ENCODE measurements at regions not wholly inside any gene's neighbourhood (a gene's known extent, or its start where the extent isn't known, plus 50 kb on each side); places are given as distances from the start of the nearest gene placed in this dataset.

GRCh38 chr5:115435778-115436712 is 108.5 kb downstream of the FEM1C start:
- Histone ChIP-seq H3K27me3 (ENCODE audit: control insufficient read depth, insufficient read depth, low read length) (no peaks in the 10 kb centered on the region), H3K27ac (ENCODE audit: low read length) (no peak overlapping the region), H3K4me1 (ENCODE audit: control insufficient read depth, low read depth, low read length) (no peaks in the 10 kb centered on the region), H3K36me3 (ENCODE audit: control insufficient read depth, low read depth, low read length) (no peaks in the 10 kb centered on the region), H3K9ac (ENCODE audit: low read length) (no peak overlapping the region), H3K9me3 (ENCODE audit: control insufficient read depth, low read depth, low read length) (no peaks in the 10 kb centered on the region), H3K4me3 (ENCODE audit: low read length) (no peak overlapping the region)

- Histone ChIP-seq H3K27ac (ENCODE audit: low read length) (no peak overlapping the region), H3K36me3 (ENCODE audit: control insufficient read depth, low read depth, low read length) (no peaks in the 10 kb centered on the region), H3K4me3 (ENCODE audit: low read length) (no peak overlapping the region), H3K27me3 (ENCODE audit: control insufficient read depth, insufficient read depth, low read length) (no peaks in the 10 kb centered on the region), H3K9ac (ENCODE audit: low read length) (no peak overlapping the region), H3K9me3 (ENCODE audit: control insufficient read depth, low read depth, low read length) (no peaks in the 10 kb centered on the region), H3K4me1 (ENCODE audit: control insufficient read depth, low read depth, low read length) (no peaks in the 10 kb centered on the region)
Observed at GRCh38 chr5:115435065-115435777, 109.4 kb downstream of the FEM1C start.

- no peak overlapping the region for H3K9ac ChIP-seq (ENCODE audit: low read length)
Observed at GRCh38 chr5:115433918-115434317, 110.7 kb downstream of the FEM1C start.

GRCh38 chr5:115432691-115433090 is 111.9 kb downstream of the FEM1C start:
- Histone ChIP-seq H3K36me3 (ENCODE audit: control insufficient read depth, low read depth, low read length) (no peaks in the 10 kb centered on the region), H3K9ac (ENCODE audit: low read length) (no peak overlapping the region), H3K4me1 (ENCODE audit: control insufficient read depth, low read depth, low read length) (no peaks in the 10 kb centered on the region), H3K4me3 (ENCODE audit: low read length) (no peak overlapping the region), H3K27ac (ENCODE audit: low read length) (no peak overlapping the region), H3K9me3 (ENCODE audit: control insufficient read depth, low read depth, low read length) (no peaks in the 10 kb centered on the region), H3K27me3 (ENCODE audit: control insufficient read depth, insufficient read depth, low read length) (no peaks in the 10 kb centered on the region)

More at GRCh38 chr5:115433918-115434317, 110.7 kb downstream of the FEM1C start:
- no peaks in the 10 kb centered on the region for H3K4me1 ChIP-seq (ENCODE audit: control insufficient read depth, low read depth, low read length)
- no peaks in the 10 kb centered on the region for H3K36me3 ChIP-seq (ENCODE audit: control insufficient read depth, low read depth, low read length)
- no peaks in the 10 kb centered on the region for H3K9me3 ChIP-seq (ENCODE audit: control insufficient read depth, low read depth, low read length)
- no peaks in the 10 kb centered on the region for H3K27me3 ChIP-seq (ENCODE audit: control insufficient read depth, insufficient read depth, low read length)
- no peak overlapping the region for H3K27ac ChIP-seq (ENCODE audit: low read length)
- no peak overlapping the region for H3K4me3 ChIP-seq (ENCODE audit: low read length)

- Histone ChIP-seq H3K9me3 (ENCODE audit: control insufficient read depth, low read depth, low read length) (no peaks in the 10 kb centered on the region), H3K27me3 (ENCODE audit: control insufficient read depth, insufficient read depth, low read length) (no peaks in the 10 kb centered on the region), H3K27ac (ENCODE audit: low read length) (no peak overlapping the region), H3K4me3 (ENCODE audit: low read length) (no peak overlapping the region), H3K36me3 (ENCODE audit: control insufficient read depth, low read depth, low read length) (no peaks in the 10 kb centered on the region), H3K4me1 (ENCODE audit: control insufficient read depth, low read depth, low read length) (no peaks in the 10 kb centered on the region), H3K9ac (ENCODE audit: low read length) (no peak overlapping the region)
Observed at GRCh38 chr5:115431116-115431515, 113.5 kb downstream of the FEM1C start.

- H3K4me3 ChIP-seq (ENCODE audit: low read length): no peak overlapping the region
- no peaks in the 10 kb centered on the region for H3K36me3 ChIP-seq (ENCODE audit: control insufficient read depth, low read depth, low read length)
- H3K9ac ChIP-seq (ENCODE audit: low read length): no peak overlapping the region
- H3K9me3 ChIP-seq (ENCODE audit: control insufficient read depth, low read depth, low read length): no peaks in the 10 kb centered on the region
- no peaks in the 10 kb centered on the region for H3K27me3 ChIP-seq (ENCODE audit: control insufficient read depth, insufficient read depth, low read length)
- no peak overlapping the region for H3K27ac ChIP-seq (ENCODE audit: low read length)
- H3K4me1 ChIP-seq (ENCODE audit: control insufficient read depth, low read depth, low read length): no peaks in the 10 kb centered on the region
Observed at GRCh38 chr5:115430374-115430773, 114.2 kb downstream of the FEM1C start.

GRCh38 chr5:115429345-115429940 is 115.1 kb downstream of the FEM1C start:
- Histone ChIP-seq H3K27me3 (ENCODE audit: control insufficient read depth, insufficient read depth, low read length) (no peaks in the 10 kb centered on the region), H3K27ac (ENCODE audit: low read length) (no peak overlapping the region), H3K9me3 (ENCODE audit: control insufficient read depth, low read depth, low read length) (no peaks in the 10 kb centered on the region), H3K4me3 (ENCODE audit: low read length) (no peak overlapping the region), H3K36me3 (ENCODE audit: control insufficient read depth, low read depth, low read length) (no peaks in the 10 kb centered on the region), H3K9ac (ENCODE audit: low read length) (no peak overlapping the region), H3K4me1 (ENCODE audit: control insufficient read depth, low read depth, low read length) (no peaks in the 10 kb centered on the region)

- H3K27ac ChIP-seq (ENCODE audit: low read length): no peak overlapping the region
- no peaks in the 10 kb centered on the region for H3K9me3 ChIP-seq (ENCODE audit: control insufficient read depth, low read depth, low read length)
- H3K9ac ChIP-seq (ENCODE audit: low read length): no peak overlapping the region
- H3K27me3 ChIP-seq (ENCODE audit: control insufficient read depth, insufficient read depth, low read length): no peaks in the 10 kb centered on the region
- no peak overlapping the region for H3K4me3 ChIP-seq (ENCODE audit: low read length)
- H3K4me1 ChIP-seq (ENCODE audit: control insufficient read depth, low read depth, low read length): no peaks in the 10 kb centered on the region
- no peaks in the 10 kb centered on the region for H3K36me3 ChIP-seq (ENCODE audit: control insufficient read depth, low read depth, low read length)
Observed at GRCh38 chr5:115428676-115429075, 115.9 kb downstream of the FEM1C start.

GRCh38 chr5:115428248-115428647 is 116.3 kb downstream of the FEM1C start:
- Histone ChIP-seq H3K9me3 (ENCODE audit: control insufficient read depth, low read depth, low read length) (no peaks in the 10 kb centered on the region), H3K4me1 (ENCODE audit: control insufficient read depth, low read depth, low read length) (no peaks in the 10 kb centered on the region), H3K9ac (ENCODE audit: low read length) (no peak overlapping the region), H3K27ac (ENCODE audit: low read length) (no peak overlapping the region), H3K4me3 (ENCODE audit: low read length) (no peak overlapping the region), H3K36me3 (ENCODE audit: control insufficient read depth, low read depth, low read length) (no peaks in the 10 kb centered on the region), H3K27me3 (ENCODE audit: control insufficient read depth, insufficient read depth, low read length) (no peaks in the 10 kb centered on the region)

GRCh38 chr5:115424446-115424845 is 120.1 kb downstream of the FEM1C start:
- Histone ChIP-seq H3K36me3 (ENCODE audit: control insufficient read depth, low read depth, low read length) (no peaks in the 10 kb centered on the region), H3K9ac (ENCODE audit: low read length) (no peak overlapping the region), H3K4me1 (ENCODE audit: control insufficient read depth, low read depth, low read length) (no peaks in the 10 kb centered on the region), H3K4me3 (ENCODE audit: low read length) (no peak overlapping the region), H3K27ac (ENCODE audit: low read length) (no peak overlapping the region), H3K9me3 (ENCODE audit: control insufficient read depth, low read depth, low read length) (no peaks in the 10 kb centered on the region), H3K27me3 (ENCODE audit: control insufficient read depth, insufficient read depth, low read length) (no peaks in the 10 kb centered on the region)

- no peaks in the 10 kb centered on the region for H3K36me3 ChIP-seq (ENCODE audit: control insufficient read depth, low read depth, low read length)
Observed at GRCh38 chr5:115424030-115424429, 120.5 kb downstream of the FEM1C start.

More at GRCh38 chr5:115424030-115424429, 120.5 kb downstream of the FEM1C start:
- Histone ChIP-seq H3K4me1 (ENCODE audit: control insufficient read depth, low read depth, low read length) (no peaks in the 10 kb centered on the region), H3K27ac (ENCODE audit: low read length) (no peak overlapping the region), H3K4me3 (ENCODE audit: low read length) (no peak overlapping the region), H3K9ac (ENCODE audit: low read length) (no peak overlapping the region), H3K9me3 (ENCODE audit: control insufficient read depth, low read depth, low read length) (no peaks in the 10 kb centered on the region), H3K27me3 (ENCODE audit: control insufficient read depth, insufficient read depth, low read length) (no peaks in the 10 kb centered on the region)
